NCI-H2196 (cell line): ENCODE measurements at regions not wholly inside any gene's neighbourhood (a gene's known extent, or its start where the extent isn't known, plus 50 kb on each side); places are given as distances from the start of the nearest gene placed in this dataset.
A peak's percentile ranks its signal among the peaks of the same experiment; 100 is the strongest.

Source experiments
- DNase-seq: peaks from one replicate; lab custom pipeline; 2025; ENCODE audit not compliant: unreplicated experiment; lab: John Stamatoyannopoulos, UW

GRCh38 chr4:123564758-123565346, 168.3 kb downstream of the SPRY1 start:
- peak; percentile 11 for DNase-seq

DNA sequence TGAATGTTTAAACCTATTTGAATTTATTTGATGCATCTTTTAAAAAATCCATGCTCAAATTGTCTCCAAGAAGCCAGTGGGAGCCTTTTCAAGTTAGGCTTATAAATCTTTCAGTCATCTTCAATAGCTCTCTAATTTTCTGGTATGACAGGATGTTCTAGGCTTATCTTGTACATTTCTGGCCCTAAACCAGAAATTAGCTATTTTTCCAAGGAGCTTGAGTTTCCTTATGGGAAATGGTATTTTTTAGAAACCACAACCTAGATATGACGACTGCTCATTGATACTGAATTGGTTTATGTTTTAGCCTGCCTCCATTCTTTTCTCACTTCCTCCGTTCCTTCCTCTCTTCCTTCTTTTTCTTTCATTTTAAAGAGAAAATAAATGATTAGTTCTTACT, 172.3 kb downstream of the SPRY1 start:
- DNase-seq: no peak

GRCh38 chr4:123569541-123569940, 172.9 kb downstream of the SPRY1 start:
- no peak for DNase-seq

DNA sequence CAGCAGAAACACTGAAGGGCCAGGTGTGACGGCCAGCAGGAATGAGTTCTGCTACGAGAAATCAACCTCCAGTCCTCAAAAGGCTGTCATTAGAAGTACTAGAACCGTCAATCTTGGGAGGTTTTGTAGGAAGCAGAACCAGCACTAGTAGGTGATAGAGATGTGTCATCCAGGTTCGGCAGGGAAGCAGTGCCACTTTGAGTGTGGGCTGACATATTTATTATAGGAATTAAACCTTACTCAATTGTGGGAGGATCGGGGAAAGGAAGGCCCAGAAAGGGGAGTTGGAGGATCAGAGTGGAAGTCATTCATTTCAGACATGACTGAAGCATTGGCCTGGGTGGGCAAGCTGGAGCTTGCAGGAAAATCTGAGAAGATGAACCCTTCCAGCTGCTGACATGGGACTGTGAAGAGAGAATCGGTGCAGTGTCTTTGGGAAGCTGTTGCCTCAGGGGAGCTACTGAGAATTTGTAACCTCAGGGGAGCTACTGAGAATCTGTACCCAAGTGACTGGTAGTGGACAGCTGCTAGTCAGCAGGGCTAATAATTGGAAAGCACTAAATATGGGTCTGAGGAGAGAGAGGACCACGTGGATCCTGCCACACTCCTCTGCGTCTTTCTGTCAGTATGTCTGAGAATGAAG, 177.4 kb downstream of the SPRY1 start:
- no peak for DNase-seq

DNA sequence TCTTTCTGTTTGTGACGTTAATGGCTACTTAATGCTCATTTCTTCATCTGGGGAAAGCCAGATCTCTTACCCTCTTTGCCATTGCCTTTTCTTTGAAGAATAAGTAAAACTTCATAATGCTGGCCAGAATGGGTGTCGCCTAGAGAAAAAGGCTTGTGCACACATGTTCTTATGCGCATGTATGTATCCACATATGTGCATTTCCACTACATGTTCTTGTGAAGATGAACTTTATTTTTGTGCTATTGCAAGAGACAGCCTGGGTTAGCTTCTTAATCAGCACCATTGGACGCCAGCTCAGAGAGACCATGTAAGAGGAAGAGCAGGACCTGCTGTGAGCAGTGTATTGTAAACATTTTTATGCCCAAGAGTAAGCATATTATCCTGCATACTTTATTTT, 178.7 kb downstream of the SPRY1 start:
- DNase-seq: no peak

- no peak for DNase-seq
Observed at GRCh38 chr4:123577225-123577906, 180.8 kb downstream of the SPRY1 start.

GRCh38 chr4:123578276-123579029, 181.9 kb downstream of the SPRY1 start:
- no peak for DNase-seq

- DNase-seq: no peak
Observed at GRCh38 chr4:123579961-123580360, 183.4 kb downstream of the SPRY1 start.

DNA sequence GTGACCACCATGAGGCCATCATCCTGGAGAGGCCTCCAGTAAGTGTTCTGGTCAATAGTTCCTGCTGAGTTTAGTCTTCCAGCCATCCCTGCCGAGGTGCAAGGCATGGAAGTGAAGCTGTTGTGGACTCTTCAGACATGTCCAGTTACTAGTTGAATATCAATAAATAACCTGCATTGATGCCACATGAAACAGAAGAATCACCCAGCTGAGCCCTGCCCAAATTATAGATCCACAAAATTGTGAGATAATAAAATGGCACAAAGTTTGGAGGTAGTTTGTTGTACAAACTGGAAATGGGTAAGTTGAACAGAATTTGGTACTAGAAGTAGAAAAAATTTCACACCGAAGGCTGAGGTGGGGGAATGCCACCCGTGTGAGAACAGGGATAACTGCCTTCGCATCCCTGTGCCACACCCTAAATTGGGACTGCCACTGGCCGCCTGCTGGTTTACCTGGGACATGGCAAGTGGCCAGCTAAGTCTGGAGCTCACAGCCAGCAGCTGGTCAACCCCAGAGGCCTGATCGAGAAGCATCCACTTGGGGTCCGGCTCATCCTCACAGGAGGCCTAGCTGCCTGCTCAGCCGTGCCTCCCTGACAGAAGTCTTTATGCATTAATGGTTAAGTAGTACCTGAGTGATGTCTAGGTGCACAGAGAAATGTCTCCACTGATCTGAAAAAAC, 184.5 kb downstream of the SPRY1 start:
- no peak for DNase-seq

GRCh38 chr4:123581802-123582201, 185.2 kb downstream of the SPRY1 start:
- no peak for DNase-seq

DNA sequence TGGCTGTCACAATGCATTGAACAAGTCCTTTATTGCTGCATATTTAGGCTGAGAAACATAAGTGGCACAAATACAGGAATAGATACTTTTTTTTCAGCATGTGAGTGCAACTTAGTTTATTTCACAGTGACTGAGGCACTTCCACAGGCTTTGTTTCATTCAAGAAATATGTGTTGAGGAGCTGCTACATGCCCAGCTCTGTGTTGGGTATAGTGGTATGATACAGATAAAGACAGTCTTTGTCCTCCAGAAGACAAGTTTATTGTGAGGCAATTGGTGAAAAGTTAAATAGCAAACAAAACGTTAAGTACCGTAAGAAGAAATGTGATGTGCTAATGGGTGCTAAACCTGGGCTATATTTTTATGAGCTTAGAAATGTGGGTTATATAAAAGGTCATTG, 186.4 kb downstream of the SPRY1 start:
- no peak for DNase-seq

- no peak for DNase-seq
Observed at GRCh38 chr4:123585111-123585510, 188.5 kb downstream of the SPRY1 start.

GRCh38 chr4:123587983-123588494, 191.4 kb downstream of the SPRY1 start:
- DNase-seq: peak; percentile 61

DNA sequence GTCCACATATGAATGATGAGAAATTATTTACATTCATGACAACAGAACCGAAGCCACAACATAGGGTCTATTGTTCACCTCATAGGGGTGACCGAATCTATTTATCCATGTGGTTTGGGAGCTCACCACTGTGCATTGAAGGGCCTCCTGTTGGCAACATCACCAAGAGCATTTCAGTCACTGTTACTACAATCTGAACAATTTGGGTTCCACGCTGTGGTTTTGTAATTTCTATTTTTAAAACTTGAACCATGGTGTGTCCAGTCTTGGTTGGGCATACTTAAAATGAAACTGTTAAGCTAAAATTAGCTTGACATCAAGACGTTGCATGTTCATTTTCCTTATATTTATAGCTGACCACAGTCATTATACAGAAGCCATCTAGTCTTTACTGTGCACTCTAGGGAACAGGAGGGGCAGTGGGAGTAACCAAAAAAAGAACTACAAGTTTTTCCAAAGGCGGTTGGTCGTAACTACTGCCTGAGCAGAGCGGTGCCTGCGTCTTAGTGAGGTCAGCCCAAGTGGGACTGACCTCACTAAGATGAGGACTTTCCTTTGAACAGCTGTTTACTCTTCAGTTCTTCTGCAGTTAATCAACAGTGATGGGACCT, 192.1 kb downstream of the SPRY1 start:
- DNase-seq: no peak

- no peak for DNase-seq
Observed at GRCh38 chr4:123589301-123589700, 192.7 kb downstream of the SPRY1 start.

- DNase-seq: no peak
Observed at GRCh38 chr4:123591875-123592274, 195.3 kb downstream of the SPRY1 start.

GRCh38 chr4:123593655-123594054, 197.1 kb downstream of the SPRY1 start:
- no peak for DNase-seq

- no peak for DNase-seq
Observed at GRCh38 chr4:123596805-123597204, 200.2 kb downstream of the SPRY1 start.

DNA sequence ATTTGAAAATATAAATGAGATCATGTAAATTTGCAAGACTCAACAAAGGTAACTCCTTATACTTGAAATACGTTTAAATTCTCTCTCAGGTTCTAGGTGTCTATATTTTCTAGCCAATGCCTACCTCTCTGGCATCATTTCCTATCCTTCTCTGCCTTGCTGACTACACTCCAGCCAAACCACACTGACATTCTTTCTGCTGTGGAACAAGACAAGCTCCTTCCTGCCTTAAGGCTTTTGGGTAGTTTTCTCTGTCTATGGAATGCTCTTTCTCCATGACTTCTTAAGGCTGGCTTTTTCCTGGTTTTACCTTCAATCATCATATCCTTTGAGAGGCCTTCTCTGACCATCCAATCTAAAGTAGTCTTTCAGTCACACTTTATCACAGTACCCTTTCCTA, 201.0 kb downstream of the SPRY1 start:
- DNase-seq: no peak

DNA sequence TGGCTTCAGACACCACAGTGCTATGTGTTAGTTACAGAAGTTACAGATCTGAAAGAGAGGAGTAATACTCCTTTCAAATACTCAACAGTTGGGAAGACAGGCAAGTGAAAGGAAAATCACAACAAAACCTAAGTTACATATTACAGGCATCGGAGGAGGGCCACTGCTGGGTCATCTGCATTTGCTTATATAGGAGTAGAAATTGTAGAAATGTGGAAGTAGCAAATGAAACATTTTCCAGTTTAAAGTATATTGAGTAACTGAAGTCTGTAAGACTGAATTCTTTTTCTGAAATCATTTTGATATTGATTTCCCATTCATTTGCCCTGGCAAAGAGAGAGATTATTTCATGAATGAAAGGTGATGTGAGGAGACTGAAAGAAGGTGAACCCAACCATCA, 201.7 kb downstream of the SPRY1 start:
- DNase-seq: no peak
